Neuron (in vitro differentiated cells): ENCODE measurements at regions not wholly inside any gene's neighbourhood (a gene's known extent, or its start where the extent isn't known, plus 50 kb on each side); places are given as distances from the start of the nearest gene placed in this dataset.

ENCODE experiments used
- H2AFZ ChIP-seq: one replicate; pipeline ENCODE4 v1.6.1; 2013; ENCODE audit warnings: low read depth, mild to moderate bottlenecking, inconsistent platforms, low read length, moderate library complexity
- H3K27me3 ChIP-seq: one replicate; pipeline ENCODE4 v1.6.1; 2013; ENCODE audit warnings: low read length; ENCODE audit not compliant: insufficient read depth
- H3K36me3 ChIP-seq: one replicate; pipeline ENCODE4 v1.6.1; 2013; ENCODE audit warnings: low read length; ENCODE audit not compliant: insufficient read depth
- H3K4me1 ChIP-seq: one replicate; pipeline ENCODE4 v1.6.1; 2013; ENCODE audit warnings: low read length; ENCODE audit not compliant: insufficient read depth
- H3K4me3 ChIP-seq: 2 replicates; pipeline ENCODE4 v1.5.1; 2013; ENCODE audit warnings: mild to moderate bottlenecking, low read length, moderate library complexity
- H3K9me3 ChIP-seq: one replicate; pipeline ENCODE4 v1.6.1; 2013; ENCODE audit warnings: low read length

DNA sequence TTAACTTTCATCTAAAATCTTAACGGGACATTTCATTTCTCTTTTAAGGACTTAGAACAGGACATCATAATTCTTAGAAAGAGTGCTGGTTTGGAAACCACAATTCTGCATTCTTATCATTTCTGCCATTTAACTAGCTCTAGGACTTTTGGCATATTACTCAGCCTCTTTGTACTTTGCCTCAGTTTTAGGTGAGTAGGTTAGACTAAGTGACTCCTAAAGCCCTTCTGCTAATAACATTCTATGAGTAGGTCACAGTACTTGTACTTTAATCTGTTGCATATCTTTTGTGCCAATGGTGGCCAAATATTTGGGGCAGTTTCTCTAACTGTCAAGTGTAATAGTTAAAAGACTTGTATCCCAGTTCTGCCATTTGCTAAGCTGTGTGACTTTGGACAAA is 115.4 kb upstream of the NUDT6 start:
- Histone ChIP-seq H2AFZ (no peak overlapping the region), H3K9me3 (no peaks in the 10 kb centered on the region), H3K4me3 (no peak overlapping the region), H3K36me3 (no peaks in the 10 kb centered on the region), H3K4me1 (no peaks in the 10 kb centered on the region), H3K27me3 (no peaks in the 10 kb centered on the region)

DNA sequence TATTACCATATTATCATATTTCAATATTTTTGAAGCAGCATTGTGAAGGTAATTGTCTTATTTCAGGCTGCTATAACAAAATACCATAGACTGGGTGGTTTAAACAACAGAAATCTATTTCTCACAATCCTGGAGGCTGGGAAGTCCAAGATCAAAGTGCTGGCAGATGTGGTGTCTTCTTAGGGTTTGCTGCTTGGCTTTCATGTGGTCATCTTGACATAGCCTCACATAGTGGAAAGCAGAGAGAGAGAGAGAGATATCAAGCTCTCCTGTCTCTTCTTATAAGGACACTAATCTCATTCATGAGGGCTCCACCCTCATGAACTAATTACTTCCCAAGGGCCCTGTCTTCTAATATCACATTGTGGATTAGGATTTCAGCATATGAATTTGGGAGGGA is 119.7 kb upstream of the NUDT6 start:
- Histone ChIP-seq H3K27me3 (no peaks in the 10 kb centered on the region), H3K36me3 (no peaks in the 10 kb centered on the region), H2AFZ (no peak overlapping the region), H3K4me1 (no peaks in the 10 kb centered on the region), H3K4me3 (no peak overlapping the region), H3K9me3 (peaks cover 10% of the 10 kb centered on the region)

DNA sequence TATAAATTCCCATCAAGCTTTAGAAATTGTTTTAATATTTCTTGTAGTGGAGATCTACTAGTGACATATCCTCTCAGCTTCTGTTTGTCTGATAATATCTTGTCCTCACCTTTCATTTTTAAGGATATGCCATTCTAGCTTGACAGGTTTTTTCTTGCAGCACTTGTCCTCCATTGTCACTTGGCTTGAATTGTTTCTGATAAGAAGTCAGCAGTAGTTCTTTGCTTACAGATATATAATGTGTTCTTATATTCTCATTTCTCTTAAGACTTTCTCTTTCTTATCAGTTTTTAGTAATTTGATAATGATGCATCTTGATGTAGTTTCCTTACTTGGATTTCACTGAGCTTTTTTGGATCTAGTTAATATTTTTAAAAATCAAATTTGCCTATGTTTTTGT is 120.6 kb upstream of the NUDT6 start:
- Histone ChIP-seq H3K27me3 (no peaks in the 10 kb centered on the region), H2AFZ (no peak overlapping the region), H3K9me3 (peaks cover 10% of the 10 kb centered on the region), H3K36me3 (no peaks in the 10 kb centered on the region), H3K4me1 (no peaks in the 10 kb centered on the region), H3K4me3 (no peak overlapping the region)

DNA sequence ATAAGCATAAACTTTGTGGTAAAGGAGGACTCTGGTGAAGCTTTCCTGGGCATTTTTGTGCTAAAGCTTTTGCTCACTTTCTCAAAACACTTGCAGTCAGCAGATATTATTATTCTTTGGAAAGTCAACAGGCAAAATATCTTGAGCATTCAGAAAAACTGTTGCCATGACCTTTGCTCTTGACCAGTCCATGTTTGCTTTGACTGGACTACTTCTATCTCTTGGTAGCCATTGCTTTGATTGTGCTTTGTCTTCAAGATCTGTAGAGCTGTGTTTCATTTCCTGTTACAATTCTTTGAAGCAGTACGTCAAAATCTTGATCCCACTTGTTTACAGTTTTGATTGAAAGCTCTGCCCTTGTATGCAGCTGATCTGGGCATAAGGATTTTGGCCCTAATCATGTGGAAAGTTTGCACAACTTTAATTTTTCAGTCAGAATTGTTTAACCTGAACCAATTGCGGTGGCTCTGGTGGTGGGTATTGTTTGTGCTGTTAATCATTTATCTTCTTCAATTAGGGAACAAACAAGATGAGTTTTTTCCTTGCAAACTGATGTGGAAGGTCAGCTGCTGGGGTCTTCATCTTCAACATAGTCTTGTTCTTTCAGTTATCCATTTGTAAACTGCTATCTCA is 121.5 kb upstream of the NUDT6 start:
- Histone ChIP-seq H3K4me1 (no peaks in the 10 kb centered on the region), H3K27me3 (no peaks in the 10 kb centered on the region), H3K4me3 (no peak overlapping the region), H3K36me3 (no peaks in the 10 kb centered on the region), H3K9me3 (peaks cover 10% of the 10 kb centered on the region), H2AFZ (no peak overlapping the region)

DNA sequence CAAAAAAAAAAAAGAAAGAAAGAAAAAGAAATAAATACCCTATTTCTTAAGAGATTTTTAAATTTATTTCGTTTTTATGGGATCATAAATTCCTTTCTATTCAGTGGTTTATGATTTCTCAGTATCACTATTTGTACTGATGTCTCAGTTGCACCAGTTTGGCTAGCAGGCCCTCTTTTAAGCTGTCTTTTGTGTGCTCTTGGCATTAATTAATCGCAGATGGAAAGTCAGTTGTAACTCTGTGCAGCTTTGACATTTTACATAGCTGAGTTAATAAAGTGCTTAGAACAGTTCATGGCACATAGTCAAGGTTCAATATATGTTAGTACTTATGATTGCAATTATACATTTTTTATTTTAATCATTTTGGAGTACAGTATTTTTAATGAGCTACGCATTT is 123.7 kb upstream of the NUDT6 start:
- Histone ChIP-seq H3K4me3 (no peak overlapping the region), H3K9me3 (peaks cover 10% of the 10 kb centered on the region), H3K36me3 (no peaks in the 10 kb centered on the region), H3K4me1 (no peaks in the 10 kb centered on the region), H2AFZ (no peak overlapping the region), H3K27me3 (no peaks in the 10 kb centered on the region)

DNA sequence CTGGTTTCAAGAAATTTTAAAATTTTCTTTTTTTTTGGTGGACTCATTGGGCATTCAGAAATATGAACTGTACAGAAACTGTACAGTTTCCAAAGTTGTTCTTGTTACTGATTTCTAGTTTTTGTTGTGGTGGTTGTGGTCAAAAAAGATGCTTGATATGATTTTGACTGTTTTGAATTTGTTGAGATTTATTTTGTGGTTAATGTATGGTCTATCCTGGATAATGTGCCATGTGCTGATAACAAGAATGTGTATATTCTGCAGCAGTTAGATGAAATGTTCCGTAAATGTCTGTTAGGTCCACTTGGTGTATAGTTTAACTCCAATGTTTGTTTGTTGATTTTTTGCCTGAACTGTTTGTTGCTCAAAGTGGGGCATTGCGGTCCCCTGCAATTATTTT is 127.6 kb upstream of the NUDT6 start:
- H3K36me3 ChIP-seq = no peaks in the 10 kb centered on the region
- no peak overlapping the region for H2AFZ ChIP-seq
- H3K4me3 ChIP-seq = no peak overlapping the region

DNA sequence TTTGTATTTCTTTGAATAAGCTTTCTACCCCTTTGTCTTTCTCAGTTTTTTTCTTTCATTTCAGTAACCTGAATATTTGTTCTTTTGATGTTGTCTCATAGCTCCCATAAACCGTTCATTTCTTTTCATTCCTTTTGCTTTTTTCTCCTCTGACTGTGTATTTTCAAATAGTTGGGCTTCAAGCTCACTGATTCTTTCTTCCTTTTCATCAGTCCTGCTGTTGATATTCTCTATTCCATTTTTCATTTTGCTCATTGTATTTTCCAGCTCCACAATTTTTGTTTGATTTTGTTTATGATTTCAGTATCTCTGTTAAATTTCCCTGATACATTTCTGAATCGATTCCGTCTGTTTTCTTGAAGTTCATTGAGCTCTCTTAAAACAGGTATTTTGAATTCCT is 129.6 kb upstream of the NUDT6 start:
- Histone ChIP-seq H3K27me3 (no peaks in the 10 kb centered on the region), H3K36me3 (no peaks in the 10 kb centered on the region), H2AFZ (no peak overlapping the region), H3K4me1 (no peaks in the 10 kb centered on the region), H3K9me3 (peaks cover 12% of the 10 kb centered on the region), H3K4me3 (no peak overlapping the region)

More for the DNA sequence above, 127.6 kb upstream of the NUDT6 start:
- Histone ChIP-seq H3K27me3 (no peaks in the 10 kb centered on the region), H3K9me3 (peaks cover 18% of the 10 kb centered on the region), H3K4me1 (no peaks in the 10 kb centered on the region)

DNA sequence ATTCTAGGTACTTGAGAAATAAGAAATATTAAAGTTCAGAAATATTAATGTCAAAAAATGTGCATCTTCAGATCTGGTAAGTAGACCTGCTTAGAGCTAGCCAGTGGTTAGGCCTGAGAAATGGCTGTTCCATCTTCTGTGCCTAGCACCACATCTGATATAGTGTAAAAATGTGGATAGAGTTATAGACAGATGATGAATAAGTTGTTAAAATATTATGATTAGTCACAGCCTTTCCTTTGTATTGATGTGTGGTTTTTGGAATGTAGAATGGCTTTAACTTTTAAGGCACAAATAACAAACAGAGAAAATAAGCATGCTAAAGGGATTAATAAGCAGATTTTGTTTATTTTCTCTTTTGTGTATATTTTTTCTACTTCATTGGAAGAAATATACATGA is 133.5 kb upstream of the NUDT6 start:
- H3K4me1 ChIP-seq = no peaks in the 10 kb centered on the region
- H3K9me3 ChIP-seq = peaks cover 12% of the 10 kb centered on the region
- H3K27me3 ChIP-seq = no peaks in the 10 kb centered on the region
- no peak overlapping the region for H2AFZ ChIP-seq
- H3K36me3 ChIP-seq = peaks cover 4% of the 10 kb centered on the region
- no peak overlapping the region for H3K4me3 ChIP-seq

DNA sequence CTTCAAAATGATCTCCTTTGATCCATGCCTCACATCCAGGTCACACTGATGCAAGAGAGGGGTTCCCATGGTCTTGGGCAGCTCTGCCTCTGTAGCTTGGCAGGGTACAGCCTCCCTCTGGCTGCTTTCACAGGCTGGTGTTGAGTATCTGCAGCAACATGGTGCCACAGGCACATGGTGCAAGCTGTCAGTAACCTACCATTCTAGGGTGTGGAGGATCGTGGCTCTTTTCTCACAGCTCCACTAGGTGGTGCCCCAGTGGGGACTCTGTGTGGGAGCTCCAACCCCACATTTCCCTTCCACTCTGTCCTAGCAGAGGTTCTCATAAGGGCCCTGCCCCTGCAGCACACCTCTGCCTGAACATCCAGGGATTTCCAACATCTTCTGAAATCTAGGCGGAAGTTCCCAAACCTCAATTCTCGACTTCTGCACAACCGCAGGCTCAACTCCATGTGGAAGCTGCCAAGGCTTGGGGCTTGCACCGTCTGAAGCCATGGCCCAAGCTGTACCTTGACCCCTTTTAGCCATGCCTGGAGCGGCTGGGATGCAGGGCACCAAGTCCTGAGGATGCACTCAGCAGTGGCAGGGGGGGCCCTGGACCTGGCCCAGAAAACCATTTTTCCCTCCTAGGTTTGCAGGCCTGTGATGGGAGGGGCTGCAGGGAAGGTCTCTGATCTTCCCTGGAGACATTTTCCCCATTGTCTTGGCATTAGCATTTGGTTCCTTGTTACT is 137.8 kb upstream of the NUDT6 start:
- no peaks in the 10 kb centered on the region for H3K4me1 ChIP-seq
- H3K36me3 ChIP-seq = peaks cover 4% of the 10 kb centered on the region
- H3K4me3 ChIP-seq = no peak overlapping the region
- H3K27me3 ChIP-seq = no peaks in the 10 kb centered on the region
- H3K9me3 ChIP-seq = no peaks in the 10 kb centered on the region
- H2AFZ ChIP-seq = no peak overlapping the region

DNA sequence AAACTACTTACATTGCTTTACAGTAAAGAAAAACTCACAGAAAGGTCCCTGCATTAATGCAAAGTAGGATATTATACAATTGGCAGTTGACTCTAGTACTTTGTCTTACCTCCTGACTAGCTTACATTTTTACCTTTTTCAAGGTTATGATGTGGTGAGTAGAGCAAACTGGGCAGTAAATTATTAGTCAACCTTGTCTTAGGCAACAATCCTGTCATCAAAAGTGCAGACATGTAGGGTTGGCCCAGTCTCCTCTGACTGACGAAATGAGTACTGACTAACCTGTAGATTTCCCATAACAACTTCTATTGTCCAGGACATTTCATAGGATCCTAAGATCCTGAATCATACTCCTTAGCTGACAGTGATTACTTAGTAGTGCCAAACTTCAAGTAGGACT is 142.0 kb upstream of the NUDT6 start:
- Histone ChIP-seq H3K27me3 (no peaks in the 10 kb centered on the region), H3K4me3 (no peak overlapping the region), H3K9me3 (no peaks in the 10 kb centered on the region), H2AFZ (no peak overlapping the region), H3K36me3 (no peaks in the 10 kb centered on the region), H3K4me1 (no peaks in the 10 kb centered on the region)

DNA sequence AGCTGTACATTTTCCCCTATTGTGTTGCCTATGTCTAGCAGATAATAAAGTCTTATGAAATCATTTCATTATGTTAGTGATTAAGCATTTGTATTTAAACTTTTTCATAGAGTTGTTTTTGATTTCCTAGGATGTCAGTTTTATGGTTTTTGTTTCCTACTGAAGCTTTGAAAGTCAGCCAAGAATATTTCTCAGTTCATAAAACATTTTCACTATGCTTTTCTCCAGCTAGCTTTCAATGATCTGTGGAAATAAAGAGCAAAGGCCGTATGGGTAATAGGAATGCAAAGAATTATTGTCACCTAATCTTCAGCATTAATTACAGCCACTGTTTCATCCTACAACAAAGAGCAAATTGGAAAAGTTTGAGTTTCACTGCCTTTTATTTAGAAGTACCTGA is 145.7 kb upstream of the NUDT6 start:
- H3K4me1 ChIP-seq = no peaks in the 10 kb centered on the region
- H3K36me3 ChIP-seq = no peaks in the 10 kb centered on the region
- no peaks in the 10 kb centered on the region for H3K27me3 ChIP-seq
- no peak overlapping the region for H3K4me3 ChIP-seq
- H3K9me3 ChIP-seq = no peaks in the 10 kb centered on the region
- H2AFZ ChIP-seq = no peak overlapping the region

DNA sequence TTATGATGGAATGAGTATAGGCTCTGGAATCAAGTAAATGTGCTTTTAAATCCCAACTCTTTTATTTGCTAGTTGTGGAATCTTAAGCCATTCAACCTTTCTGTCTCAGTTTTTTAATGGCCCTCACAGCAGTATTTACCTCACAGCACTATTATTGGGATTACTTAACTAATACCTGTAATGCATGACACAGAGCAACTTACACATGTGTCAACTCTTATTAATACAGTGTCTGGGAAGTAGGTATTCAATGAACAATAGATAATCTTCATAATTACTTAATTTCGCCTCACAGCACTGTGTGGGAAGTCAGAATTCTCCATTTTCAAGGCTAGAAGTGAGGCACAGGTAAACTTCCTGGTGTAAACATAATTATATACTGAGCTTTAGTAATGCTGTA is 149.7 kb upstream of the NUDT6 start:
- no peak overlapping the region for H2AFZ ChIP-seq
- no peaks in the 10 kb centered on the region for H3K27me3 ChIP-seq
- no peaks in the 10 kb centered on the region for H3K9me3 ChIP-seq
- H3K4me3 ChIP-seq = no peak overlapping the region
- no peaks in the 10 kb centered on the region for H3K4me1 ChIP-seq
- H3K36me3 ChIP-seq = no peaks in the 10 kb centered on the region

DNA sequence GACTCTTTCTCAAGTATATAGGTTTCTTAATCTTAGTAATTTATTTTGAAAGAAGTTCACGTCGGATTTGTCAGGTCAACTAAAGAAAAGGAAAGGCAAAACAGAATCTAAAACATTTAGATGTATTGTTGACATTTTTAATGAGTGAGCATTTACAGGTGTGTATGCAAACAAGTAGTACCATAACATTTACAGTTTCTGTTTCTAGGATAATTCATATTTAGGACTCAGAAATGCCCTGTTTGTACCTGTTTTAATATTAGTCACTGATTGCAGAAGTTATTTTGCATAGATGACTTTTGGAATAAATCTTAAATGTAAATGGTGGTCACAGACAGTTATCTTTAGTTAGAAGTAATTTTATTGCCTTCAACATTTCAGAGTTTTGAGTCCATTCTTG is 151.3 kb upstream of the NUDT6 start:
- no peak overlapping the region for H3K4me3 ChIP-seq
- no peak overlapping the region for H2AFZ ChIP-seq
- no peaks in the 10 kb centered on the region for H3K27me3 ChIP-seq
- H3K9me3 ChIP-seq = peaks cover 3% of the 10 kb centered on the region
- no peaks in the 10 kb centered on the region for H3K4me1 ChIP-seq
- no peaks in the 10 kb centered on the region for H3K36me3 ChIP-seq

DNA sequence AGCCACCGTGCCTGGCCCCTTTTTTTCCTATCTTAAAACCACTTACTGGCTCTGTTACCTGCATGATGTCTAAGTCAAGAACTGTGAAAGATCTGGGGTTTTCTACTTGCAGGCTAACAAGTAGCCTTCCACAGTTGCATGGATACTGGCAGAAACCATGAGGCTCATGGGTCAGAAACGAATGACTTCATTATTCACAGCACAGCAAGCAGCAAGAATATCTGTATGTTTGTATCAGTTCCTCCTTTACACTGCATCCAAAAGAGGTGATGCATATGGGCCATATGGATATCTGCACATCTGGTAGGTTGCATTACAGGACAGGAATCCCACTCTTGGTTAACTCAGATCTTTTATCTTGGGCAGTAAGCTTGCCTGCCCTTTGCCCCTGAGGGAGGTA is 154.9 kb upstream of the NUDT6 start:
- Histone ChIP-seq H3K27me3 (no peaks in the 10 kb centered on the region), H2AFZ (no peak overlapping the region), H3K9me3 (peaks cover 3% of the 10 kb centered on the region), H3K4me3 (no peak overlapping the region), H3K4me1 (no peaks in the 10 kb centered on the region), H3K36me3 (peaks cover 4% of the 10 kb centered on the region)
